ENCODE measurements at regions not wholly inside any gene's neighbourhood (a gene's known extent, or its start where the extent isn't known, plus 50 kb on each side); places are given as distances from the start of the nearest gene placed in this dataset.

DNA sequence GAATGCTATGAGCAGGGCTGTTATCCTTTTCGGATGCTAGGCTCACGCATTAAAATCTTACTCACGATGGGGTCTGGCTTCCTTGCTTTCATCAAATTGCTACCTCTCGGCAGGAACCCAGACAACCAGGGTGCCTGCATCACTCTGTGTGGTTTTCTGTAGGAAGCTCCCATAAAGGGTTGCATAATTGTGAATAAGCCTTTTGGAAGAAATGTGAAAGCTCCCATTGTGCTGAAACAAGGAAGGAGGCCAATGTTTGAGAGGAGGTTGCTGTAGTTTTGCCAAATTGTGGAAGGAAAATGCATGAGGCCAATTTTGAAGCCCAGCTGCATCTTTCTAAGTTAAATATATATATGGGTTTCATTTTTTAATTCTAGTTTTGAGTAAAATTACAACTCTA is 615.5 kb downstream of the C6orf118 start:
- no peaks in the 10 kb centered on the region for H3K27me3 ChIP-seq (replicated peaks; ENCODE audit: insufficient read depth)
- no peaks in the 10 kb centered on the region for H3K36me3 ChIP-seq
- TF ChIP-seq POLR2A (IDR thresholded peaks at IDR 0.05) (no peak), POLR2AphosphoS5 (IDR thresholded peaks at IDR 0.05) (no peak)
- TF ChIP-seq, protein P1, sequence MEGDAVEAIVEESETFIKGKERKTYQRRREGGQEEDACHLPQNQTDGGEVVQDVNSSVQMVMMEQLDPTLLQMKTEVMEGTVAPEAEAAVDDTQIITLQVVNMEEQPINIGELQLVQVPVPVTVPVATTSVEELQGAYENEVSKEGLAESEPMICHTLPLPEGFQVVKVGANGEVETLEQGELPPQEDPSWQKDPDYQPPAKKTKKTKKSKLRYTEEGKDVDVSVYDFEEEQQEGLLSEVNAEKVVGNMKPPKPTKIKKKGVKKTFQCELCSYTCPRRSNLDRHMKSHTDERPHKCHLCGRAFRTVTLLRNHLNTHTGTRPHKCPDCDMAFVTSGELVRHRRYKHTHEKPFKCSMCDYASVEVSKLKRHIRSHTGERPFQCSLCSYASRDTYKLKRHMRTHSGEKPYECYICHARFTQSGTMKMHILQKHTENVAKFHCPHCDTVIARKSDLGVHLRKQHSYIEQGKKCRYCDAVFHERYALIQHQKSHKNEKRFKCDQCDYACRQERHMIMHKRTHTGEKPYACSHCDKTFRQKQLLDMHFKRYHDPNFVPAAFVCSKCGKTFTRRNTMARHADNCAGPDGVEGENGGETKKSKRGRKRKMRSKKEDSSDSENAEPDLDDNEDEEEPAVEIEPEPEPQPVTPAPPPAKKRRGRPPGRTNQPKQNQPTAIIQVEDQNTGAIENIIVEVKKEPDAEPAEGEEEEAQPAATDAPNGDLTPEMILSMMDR (IDR thresholded peaks at IDR 0.05), result no peak
- no peak overlapping the region for H3K4me3 ChIP-seq
- no peak overlapping the region for H3K27ac ChIP-seq
- no peak for DNase-seq (ENCODE audit: low spot score)
- no peaks in the 10 kb centered on the region for H3K4me1 ChIP-seq (replicated peaks)
- H3K9me3 ChIP-seq, result no peaks in the 10 kb centered on the region
- intact Hi-C loops (cut with DNase I), result no loop called here
- 15% methylated on average over 4 of the region's 4 CpGs for WGBS

DNA sequence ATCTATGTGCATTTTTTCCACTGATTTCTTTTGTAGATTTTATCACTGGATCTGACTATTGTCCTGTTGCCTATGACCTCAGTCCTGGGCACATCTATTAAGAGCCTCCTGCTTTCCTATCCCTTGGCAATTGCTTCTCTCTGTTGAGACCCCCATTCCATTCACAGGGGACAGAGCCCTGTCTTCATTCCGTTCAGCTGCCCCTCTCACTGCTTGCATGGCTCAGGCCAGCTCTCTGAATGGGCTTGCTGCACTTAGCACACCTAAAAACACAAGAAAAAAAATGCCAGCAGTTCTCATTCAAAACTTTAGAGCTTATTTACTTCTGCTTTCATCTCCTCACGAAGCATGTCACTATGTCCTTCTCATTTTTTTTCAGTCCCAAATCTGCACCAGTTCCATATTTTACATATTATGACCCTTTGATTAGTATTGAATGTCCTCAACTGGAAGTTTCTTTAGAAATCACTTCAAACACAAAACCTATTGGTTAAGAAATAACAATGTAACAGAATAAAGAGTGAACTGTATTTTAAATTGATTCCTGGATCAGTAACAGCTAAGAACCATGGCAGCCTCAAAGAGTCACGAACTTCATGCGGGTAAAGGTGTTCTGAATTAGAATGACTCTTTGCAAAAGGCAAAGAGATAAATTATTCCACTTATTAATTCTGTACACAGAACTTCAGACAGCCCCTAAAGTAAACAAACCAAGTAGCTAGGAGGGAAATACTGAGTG is 616.5 kb downstream of the C6orf118 start:
- Histone ChIP-seq H3K36me3 (no peaks in the 10 kb centered on the region), H3K9me3 (no peaks in the 10 kb centered on the region), H3K27ac (no peak overlapping the region), H3K27me3 (replicated peaks; ENCODE audit: insufficient read depth) (no peaks in the 10 kb centered on the region), H3K4me3 (no peak overlapping the region), H3K4me1 (replicated peaks) (no peaks in the 10 kb centered on the region)
- intact Hi-C loops (cut with DNase I), result no loop called here
- 81% methylated on average over 4 of the region's 4 CpGs for WGBS
- TF ChIP-seq POLR2AphosphoS5 (IDR thresholded peaks at IDR 0.05) (no peak), POLR2A (IDR thresholded peaks at IDR 0.05) (no peak)
- TF ChIP-seq, protein P1 (IDR thresholded peaks at IDR 0.05), result no peak
- no peak for DNase-seq (ENCODE audit: low spot score)

DNA sequence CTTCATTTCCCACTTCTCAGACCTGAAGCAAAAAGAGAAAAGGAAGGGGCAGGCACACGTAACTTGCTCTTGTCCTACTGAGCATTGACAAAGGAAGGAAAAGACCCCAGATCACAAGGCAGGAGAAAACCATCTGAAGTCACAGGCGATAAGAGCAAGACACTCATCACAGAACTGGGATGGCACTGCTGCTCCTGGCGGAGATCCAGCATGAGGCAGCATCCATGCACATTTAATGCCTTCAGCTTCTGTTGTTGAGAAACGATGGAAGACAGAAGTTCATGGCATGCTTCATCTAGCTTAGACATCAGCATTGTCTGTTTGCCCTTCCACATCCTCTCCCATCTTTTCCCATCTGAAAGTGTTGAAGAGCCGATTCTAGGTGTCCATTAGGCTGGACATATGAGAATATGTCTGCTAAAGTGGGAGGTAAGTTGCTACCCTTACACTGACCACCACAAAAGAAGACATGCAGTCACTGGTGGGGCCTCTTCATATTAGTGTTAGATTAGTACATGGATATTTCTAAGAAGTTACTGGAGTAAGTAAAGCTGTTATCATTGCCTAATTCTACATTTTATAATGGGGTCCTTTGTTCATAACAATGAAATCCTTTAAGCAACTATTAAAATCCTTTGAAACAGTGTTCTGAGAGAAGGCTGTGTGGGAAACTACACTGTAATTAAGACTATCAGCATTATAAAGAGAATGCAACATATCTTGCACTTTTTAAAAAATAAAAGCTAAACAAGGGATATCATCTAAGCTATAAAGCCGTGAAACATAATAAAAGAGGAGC is 618.5 kb downstream of the C6orf118 start:
- DNase-seq (ENCODE audit: low spot score), result no peak
- TF ChIP-seq POLR2AphosphoS5 (IDR thresholded peaks at IDR 0.05) (no peak), POLR2A (IDR thresholded peaks at IDR 0.05) (no peak)
- TF ChIP-seq, protein P1 (IDR thresholded peaks at IDR 0.05), result no peak
- intact Hi-C loops (cut with DNase I), result no loop called here
- H3K27me3 ChIP-seq (replicated peaks; ENCODE audit: insufficient read depth), result no peaks in the 10 kb centered on the region
- 73% methylated on average over 6 of the region's 6 CpGs for WGBS
- H3K4me1 ChIP-seq (replicated peaks), result no peaks in the 10 kb centered on the region
- no peak overlapping the region for H3K4me3 ChIP-seq
- H3K27ac ChIP-seq, result no peak overlapping the region
- H3K9me3 ChIP-seq, result no peaks in the 10 kb centered on the region
- H3K36me3 ChIP-seq, result no peaks in the 10 kb centered on the region

DNA sequence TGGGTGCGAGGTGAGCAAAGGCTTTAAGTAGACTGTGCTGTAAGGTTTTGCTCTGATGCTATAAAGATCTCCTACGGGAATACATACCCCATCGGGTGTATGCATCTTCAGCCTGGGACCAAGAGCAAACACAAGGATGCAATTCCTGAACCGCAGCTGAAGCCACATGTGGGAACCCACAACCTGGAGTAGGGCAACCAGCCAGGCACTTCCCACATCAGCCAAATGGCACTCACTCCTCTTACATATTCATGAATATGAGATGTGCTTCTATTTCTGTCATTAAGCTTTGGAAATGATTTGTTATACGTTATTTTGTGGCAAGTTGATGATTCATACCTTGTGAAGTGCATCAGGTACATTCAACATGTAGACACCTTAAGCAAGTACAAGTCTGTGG is 619.2 kb downstream of the C6orf118 start:
- intact Hi-C loops (cut with DNase I), result no loop called here

More for the DNA sequence above, 619.2 kb downstream of the C6orf118 start:
- WGBS, result 86% methylated on average over 5 of the region's 5 CpGs
- no peaks in the 10 kb centered on the region for H3K27me3 ChIP-seq (replicated peaks; ENCODE audit: insufficient read depth)
- no peaks in the 10 kb centered on the region for H3K36me3 ChIP-seq
- no peaks in the 10 kb centered on the region for H3K4me1 ChIP-seq (replicated peaks)
- TF ChIP-seq POLR2AphosphoS5 (IDR thresholded peaks at IDR 0.05), result no peak
- TF ChIP-seq, protein P1 (IDR thresholded peaks at IDR 0.05), result no peak
- TF ChIP-seq POLR2A (IDR thresholded peaks at IDR 0.05), result no peak
- H3K9me3 ChIP-seq, result no peaks in the 10 kb centered on the region
- H3K4me3 ChIP-seq, result no peak overlapping the region
- no peak for DNase-seq (ENCODE audit: low spot score)
- H3K27ac ChIP-seq, result no peak overlapping the region
